ENCODE measurements at regions not wholly inside any gene's neighbourhood (a gene's known extent, or its start where the extent isn't known, plus 50 kb on each side); places are given as distances from the start of the nearest gene placed in this dataset.

DNA sequence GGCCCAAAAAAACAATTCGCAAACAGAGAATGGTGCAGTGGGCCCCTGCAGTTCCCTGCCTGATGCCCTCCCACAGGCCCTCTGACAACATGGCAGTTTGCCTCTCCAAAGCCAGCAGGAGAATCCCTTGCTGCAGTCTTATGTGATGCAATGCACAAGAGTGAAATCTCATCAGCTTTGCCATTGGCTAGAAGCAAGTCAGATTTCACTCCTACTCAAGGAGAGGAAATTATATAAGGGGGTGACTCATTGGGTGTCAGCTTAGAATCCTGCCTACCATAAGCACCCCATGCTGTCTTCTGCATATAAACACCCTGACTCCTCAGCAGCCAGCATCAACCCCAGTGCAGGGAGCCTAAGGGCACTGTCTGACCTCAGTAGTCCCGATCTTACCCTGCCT, 157.3 kb upstream of the LDB2 start:
- no peak for TF ChIP-seq EZH2phosphoT487 (IDR thresholded peaks at IDR 0.05; ENCODE audit: borderline replicate concordance, low read length)
- TF ChIP-seq, protein P1, sequence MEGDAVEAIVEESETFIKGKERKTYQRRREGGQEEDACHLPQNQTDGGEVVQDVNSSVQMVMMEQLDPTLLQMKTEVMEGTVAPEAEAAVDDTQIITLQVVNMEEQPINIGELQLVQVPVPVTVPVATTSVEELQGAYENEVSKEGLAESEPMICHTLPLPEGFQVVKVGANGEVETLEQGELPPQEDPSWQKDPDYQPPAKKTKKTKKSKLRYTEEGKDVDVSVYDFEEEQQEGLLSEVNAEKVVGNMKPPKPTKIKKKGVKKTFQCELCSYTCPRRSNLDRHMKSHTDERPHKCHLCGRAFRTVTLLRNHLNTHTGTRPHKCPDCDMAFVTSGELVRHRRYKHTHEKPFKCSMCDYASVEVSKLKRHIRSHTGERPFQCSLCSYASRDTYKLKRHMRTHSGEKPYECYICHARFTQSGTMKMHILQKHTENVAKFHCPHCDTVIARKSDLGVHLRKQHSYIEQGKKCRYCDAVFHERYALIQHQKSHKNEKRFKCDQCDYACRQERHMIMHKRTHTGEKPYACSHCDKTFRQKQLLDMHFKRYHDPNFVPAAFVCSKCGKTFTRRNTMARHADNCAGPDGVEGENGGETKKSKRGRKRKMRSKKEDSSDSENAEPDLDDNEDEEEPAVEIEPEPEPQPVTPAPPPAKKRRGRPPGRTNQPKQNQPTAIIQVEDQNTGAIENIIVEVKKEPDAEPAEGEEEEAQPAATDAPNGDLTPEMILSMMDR (conservative IDR thresholded peaks at IDR 0.05; ENCODE audit: low read depth, low read length): no peak
- TF ChIP-seq EZH2 (IDR thresholded peaks at IDR 0.05; ENCODE audit: low read length, unreplicated experiment): no peak
